ENCODE measurements at regions not wholly inside any gene's neighbourhood (a gene's known extent, or its start where the extent isn't known, plus 50 kb on each side); places are given as distances from the start of the nearest gene placed in this dataset.

- no peak for TF ChIP-seq CTCF (IDR thresholded peaks at IDR 0.05; ENCODE audit: extremely low read depth, missing control alignments)
- no peak for DNase-seq (ENCODE audit: low spot score)
Measured at GRCh38 chr15:58329781-58330671, 101.8 kb upstream of the LIPC start.

GRCh38 chr15:58330741-58331559, 100.8 kb upstream of the LIPC start:
- TF ChIP-seq CTCF (IDR thresholded peaks at IDR 0.05; ENCODE audit: extremely low read depth, missing control alignments), result no peak
- DNase-seq (ENCODE audit: low spot score), result no peak

GRCh38 chr15:58331560-58331912, 100.3 kb upstream of the LIPC start:
- no peak for DNase-seq (ENCODE audit: low spot score)
- no peak for TF ChIP-seq CTCF (IDR thresholded peaks at IDR 0.05; ENCODE audit: extremely low read depth, missing control alignments)

- peak; percentile 61 for DNase-seq (ENCODE audit: low spot score)
Measured at GRCh38 chr15:58331913-58332675, 99.7 kb upstream of the LIPC start.

GRCh38 chr15:58332676-58333400, 99.0 kb upstream of the LIPC start:
- DNase-seq (ENCODE audit: low spot score), result no peak
- no peak for TF ChIP-seq CTCF (IDR thresholded peaks at IDR 0.05; ENCODE audit: extremely low read depth, missing control alignments)

More at GRCh38 chr15:58331913-58332675, 99.7 kb upstream of the LIPC start:
- no peak for TF ChIP-seq CTCF (IDR thresholded peaks at IDR 0.05; ENCODE audit: extremely low read depth, missing control alignments)

GRCh38 chr15:58334803-58335202, 97.0 kb upstream of the LIPC start:
- TF ChIP-seq CTCF (IDR thresholded peaks at IDR 0.05; ENCODE audit: extremely low read depth, missing control alignments), result no peak
- DNase-seq (ENCODE audit: low spot score), result no peak
